SU-DHL-6 (cell line): ENCODE measurements at regions not wholly inside any gene's neighbourhood (a gene's known extent, or its start where the extent isn't known, plus 50 kb on each side); places are given as distances from the start of the nearest gene placed in this dataset.

Experiments used
- H2AFZ ChIP-seq: fragments of 200-600 bp; sonication (generic); 2 replicates; pipeline ENCODE4 v1.6.1; 2014; ENCODE audit warnings: low read depth, mild to moderate bottlenecking, moderate library complexity, mixed read lengths, antibody characterized with exemption, low read length; ENCODE audit not compliant: severe bottlenecking
- H3F3A ChIP-seq: fragments of 200-600 bp; shearing (Covaris generic); 2 replicates; pipeline ENCODE4 v1.6.0; 2016; ENCODE audit warnings: antibody characterized with exemption, mild to moderate bottlenecking; ENCODE audit not compliant: insufficient read depth
- H3K27ac ChIP-seq: fragments of 200-600 bp; sonication (generic); 2 replicates; pipeline ENCODE4 v1.5.1; 2016; ENCODE audit warnings: low read depth, mild to moderate bottlenecking, low read length, moderate library complexity, mixed read lengths
- H3K27me3 ChIP-seq: fragments of 200-600 bp; sonication (generic), shearing (Covaris generic); 2 replicates; pipeline ENCODE4 v1.6.0; 2014; ENCODE audit warnings: mild to moderate bottlenecking, low read length
- H3K36me3 ChIP-seq: fragments of 200-600 bp; sonication (generic); 2 replicates; pipeline ENCODE4 v1.6.1; 2014; ENCODE audit warnings: mild to moderate bottlenecking, low read length, mixed read lengths
- H3K4me2 ChIP-seq: fragments of 300-600, 200-600 bp; shearing (Covaris generic), sonication (generic); 2 replicates; pipeline ENCODE4 v1.6.0; 2014; ENCODE audit warnings: low read length, low read depth, mild to moderate bottlenecking; ENCODE audit not compliant: poor library complexity, severe bottlenecking
- H3K4me3 ChIP-seq: fragments of 200-600 bp; sonication (generic); 2 replicates; pipeline ENCODE4 v1.5.1; 2014; ENCODE audit warnings: antibody characterized with exemption, low read length, mild to moderate bottlenecking, mixed read lengths; ENCODE audit not compliant: insufficient read depth, poor library complexity, severe bottlenecking
- H3K79me2 ChIP-seq: fragments of 200-600 bp; sonication (generic); 2 replicates; pipeline ENCODE4 v1.6.1; 2014; ENCODE audit warnings: mild to moderate bottlenecking, low read length, moderate library complexity; ENCODE audit not compliant: insufficient read depth
- H3K9ac ChIP-seq: fragments of 200-600 bp; sonication (generic); 2 replicates; pipeline ENCODE4 v1.7.0; 2014; ENCODE audit warnings: mild to moderate bottlenecking, low read length
- H3K9me2 ChIP-seq: fragments of 200-600 bp; sonication (generic); replicated peaks from 2 replicates; pipeline ENCODE4 v1.6.1; 2014; ENCODE audit warnings: low read length; ENCODE audit not compliant: insufficient read depth
- H3K9me3 ChIP-seq: fragments of 200-600 bp; sonication (generic); 2 replicates; pipeline ENCODE4 v1.6.1; 2014; ENCODE audit warnings: low read length, mixed read lengths; ENCODE audit not compliant: insufficient read depth
- H4K20me1 ChIP-seq: fragments of 200-600 bp; sonication (generic); 2 replicates; pipeline ENCODE4 v1.6.1; 2014; ENCODE audit warnings: low read depth, mild to moderate bottlenecking, antibody characterized with exemption, low read length, moderate library complexity, mixed read lengths
- CTCF ChIP-seq: fragments of 200-600 bp; sonication (generic); IDR thresholded peaks from one replicate; pipeline ENCODE4 v1.5.1; 2017; ENCODE audit warnings: antibody characterized with exemption, mild to moderate bottlenecking, low read length, moderate library complexity; ENCODE audit not compliant: insufficient read depth, poor library complexity, severe bottlenecking
- EZH2phosphoT487 ChIP-seq: fragments of 200-600 bp; sonication (generic), shearing (Covaris generic); conservative IDR thresholded peaks from 2 replicates; pipeline ENCODE4 v1.6.1; 2018; ENCODE audit warnings: mild to moderate bottlenecking, antibody characterized with exemption, low read length, moderate library complexity, mixed read lengths

- TF ChIP-seq CTCF (no peak), EZH2phosphoT487 (no peak)
- no peak overlapping the region for H3K27ac ChIP-seq
These were observed 732.1 kb upstream of the RIOK2 start for GRCh38 chr5:97915106-97915505.

GRCh38 chr5:97918057-97918456, 735.0 kb upstream of the RIOK2 start:
- Histone ChIP-seq H3K9me2 (no peaks in the 10 kb centered on the region), H3K4me3 (no peak overlapping the region), H3K79me2 (no peaks in the 10 kb centered on the region), H3K27ac (no peak overlapping the region), H2AFZ (no peak overlapping the region), H3K4me2 (no peak overlapping the region), H4K20me1 (no peaks in the 10 kb centered on the region), H3K9ac (no peak overlapping the region), H3K9me3 (no peaks in the 10 kb centered on the region), H3K36me3 (no peaks in the 10 kb centered on the region), H3K27me3 (no peaks in the 10 kb centered on the region), H3F3A (no peaks in the 10 kb centered on the region)
- TF ChIP-seq EZH2phosphoT487: no peak
- TF ChIP-seq CTCF: no peak

More at GRCh38 chr5:97915106-97915505, 732.1 kb upstream of the RIOK2 start:
- H3K9ac ChIP-seq: no peak overlapping the region
- H3K4me2 ChIP-seq: no peak overlapping the region
- H3K36me3 ChIP-seq: no peaks in the 10 kb centered on the region
- no peaks in the 10 kb centered on the region for H3K79me2 ChIP-seq
- H3F3A ChIP-seq: no peaks in the 10 kb centered on the region
- H2AFZ ChIP-seq: no peak overlapping the region
- no peaks in the 10 kb centered on the region for H3K9me2 ChIP-seq
- no peaks in the 10 kb centered on the region for H4K20me1 ChIP-seq
- H3K9me3 ChIP-seq: no peaks in the 10 kb centered on the region
- H3K27me3 ChIP-seq: no peaks in the 10 kb centered on the region
- H3K4me3 ChIP-seq: no peak overlapping the region

- Histone ChIP-seq H4K20me1 (no peaks in the 10 kb centered on the region), H3K9me3 (no peaks in the 10 kb centered on the region)
- TF ChIP-seq EZH2phosphoT487 (no peak), CTCF (no peak)
These were observed 735.6 kb upstream of the RIOK2 start for GRCh38 chr5:97918620-97919019.

More at GRCh38 chr5:97918620-97919019, 735.6 kb upstream of the RIOK2 start:
- H3K4me2 ChIP-seq: no peak overlapping the region
- H3K79me2 ChIP-seq: no peaks in the 10 kb centered on the region
- no peak overlapping the region for H2AFZ ChIP-seq
- no peaks in the 10 kb centered on the region for H3K9me2 ChIP-seq
- H3K27ac ChIP-seq: no peak overlapping the region
- no peak overlapping the region for H3K4me3 ChIP-seq
- H3K9ac ChIP-seq: no peak overlapping the region
- no peaks in the 10 kb centered on the region for H3K27me3 ChIP-seq
- no peaks in the 10 kb centered on the region for H3K36me3 ChIP-seq
- no peaks in the 10 kb centered on the region for H3F3A ChIP-seq
